SK-N-SH (cell line): ENCODE measurements at regions not wholly inside any gene's neighbourhood (a gene's known extent, or its start where the extent isn't known, plus 50 kb on each side); places are given as distances from the start of the nearest gene placed in this dataset.

Experiments
- CTCF ChIA-PET: fragments of 300-600, 350-600 bp; formaldehyde crosslinking; extraction: SDS; loops from one replicate; lab custom pipeline; 2021; lab: Yijun Ruan, JAX
- POLR2A ChIA-PET: fragments of 350-600 bp; sonication (Branson Sonifier 250); formaldehyde crosslinking; extraction: SDS; loops from one replicate; lab custom pipeline; 2020; ENCODE audit warnings: antibody characterized with exemption, inconsistent platforms; lab: Yijun Ruan, JAX
- DNase-seq: peaks from one replicate; pipeline ENCODE4 v3.0.0; 2012
- H2AFZ ChIP-seq: fragments of 200-600 bp; sonication (generic); 2 replicates; pipeline ENCODE4 v1.8.1; 2016; ENCODE audit warnings: antibody characterized with exemption, mild to moderate bottlenecking, low read depth
- H3F3A ChIP-seq: fragments of 200-600 bp; sonication (generic); replicated peaks from 2 replicates; pipeline ENCODE3; 2016; ENCODE audit warnings: antibody characterized with exemption, mild to moderate bottlenecking; ENCODE audit not compliant: insufficient read depth
- H3K27ac ChIP-seq, 2 experiments: fragments of 200-500 bp in 1 of 2; fragments of 200-600 bp in 1 of 2; sonication (Bioruptor generic) in 1 of 2; sonication (generic), shearing (Covaris generic) in 1 of 2; 2 replicates each; pipeline versions ENCODE4 v1.5.1 to v1.6.1; 2014 to 2016; ENCODE audit warnings: low read depth in 2 of 2, inconsistent platforms in 1 of 2, low read length in 1 of 2, mild to moderate bottlenecking in 1 of 2, mixed read lengths in 1 of 2
- H3K27me3 ChIP-seq: fragments of 200-600 bp; sonication (generic), shearing (Covaris generic); 2 replicates; pipeline ENCODE4 v1.6.1; 2016; ENCODE audit warnings: mixed run types; ENCODE audit not compliant: insufficient read depth
- H3K36me3 ChIP-seq, 2 experiments: fragments of 200-500 bp in 1 of 2; fragments of 200-600 bp in 1 of 2; sonication (Bioruptor generic) in 1 of 2; sonication (generic) in 1 of 2; replicated peaks in 1 of 2; 2 replicates each; pipeline versions ENCODE3 to v1.5.1; 2014 to 2016; ENCODE audit warnings: low read length in 1 of 2, mild to moderate bottlenecking in 1 of 2; ENCODE audit not compliant: insufficient read depth in 2 of 2, control insufficient read depth in 1 of 2
- H3K4me1 ChIP-seq, 2 experiments: fragments of 200-500 bp in 1 of 2; fragments of 200-600 bp in 1 of 2; sonication (Bioruptor generic) in 1 of 2; sonication (generic), shearing (Covaris generic) in 1 of 2; 2 replicates each; pipeline versions ENCODE4 v1.5.1 to v1.6.1; 2014 to 2016; ENCODE audit warnings: low read depth in 1 of 2, low read length in 1 of 2, mixed run types in 1 of 2; ENCODE audit not compliant: insufficient read depth in 2 of 2, control insufficient read depth in 1 of 2
- H3K4me2 ChIP-seq: fragments of 200-600 bp; sonication (generic), shearing (Covaris generic); 2 replicates; pipeline ENCODE4 v1.6.1; 2017; ENCODE audit warnings: mixed run types
- H3K4me3 ChIP-seq, 2 experiments: fragments of 200-500 bp in 1 of 2; fragments of 200-600 bp in 1 of 2; sonication (Bioruptor generic) in 1 of 2; sonication (generic), shearing (Covaris generic) in 1 of 2; 2 replicates each; pipeline versions ENCODE4 v1.5.1 to v1.8.1; 2014 to 2016; ENCODE audit warnings: low read depth in 2 of 2, inconsistent platforms in 1 of 2, low read length in 1 of 2, mild to moderate bottlenecking in 1 of 2, mixed read lengths in 1 of 2, moderate library complexity in 1 of 2
- H3K79me2 ChIP-seq: fragments of 200-600 bp; sonication (generic); 2 replicates; pipeline ENCODE4 v1.8.1; 2017; ENCODE audit warnings: mild to moderate bottlenecking; ENCODE audit not compliant: insufficient read depth
- H3K9ac ChIP-seq: fragments of 200-600 bp; sonication (generic); 2 replicates; pipeline ENCODE4 v1.6.1; 2017; ENCODE audit warnings: mixed run types
- H3K9me2 ChIP-seq: fragments of 200-600 bp; sonication (generic); 2 replicates; pipeline ENCODE4 v1.6.1; 2017; ENCODE audit warnings: mixed run types
- H3K9me3 ChIP-seq: fragments of 200-600 bp; sonication (generic); 2 replicates; pipeline ENCODE4 v1.6.1; 2017; ENCODE audit warnings: mixed run types, mild to moderate bottlenecking, moderate library complexity
- H4K20me1 ChIP-seq: fragments of 200-600 bp; sonication (generic); 2 replicates; pipeline ENCODE4 v1.6.1; 2017; ENCODE audit warnings: mild to moderate bottlenecking, mixed run types; ENCODE audit not compliant: insufficient read depth
- ELF1 ChIP-seq: IDR thresholded peaks from 2 replicates; pipeline ENCODE4 v1.4.0; 2012
- EZH2phosphoT487 ChIP-seq: fragments of 200-600 bp; sonication (generic); IDR thresholded peaks from 2 replicates; pipeline ENCODE4 v1.6.1; 2017; ENCODE audit warnings: low read depth, mixed run types, mild to moderate bottlenecking, antibody characterized with exemption, moderate library complexity, borderline replicate concordance
- FOXJ3 ChIP-seq: sonication (generic); formaldehyde crosslinking; IDR thresholded peaks from 2 replicates; pipeline ENCODE4 v1.5.1; 2020; ENCODE audit warnings: mild to moderate bottlenecking, missing genetic modification reagents
- FOXM1 ChIP-seq: IDR thresholded peaks from 2 replicates; pipeline ENCODE4 v1.4.0; 2012; ENCODE audit warnings: low read depth, mild to moderate bottlenecking
- GABPA ChIP-seq: IDR thresholded peaks from 2 replicates; pipeline ENCODE4 v1.4.0; 2012; ENCODE audit warnings: low read depth, mild to moderate bottlenecking
- JUND ChIP-seq: IDR thresholded peaks from 2 replicates; pipeline ENCODE4 v1.4.0; 2012
- NFIC ChIP-seq: IDR thresholded peaks from 2 replicates; pipeline ENCODE4 v1.4.0; 2012; ENCODE audit warnings: borderline replicate concordance
- RAD21 ChIP-seq: IDR thresholded peaks from 2 replicates; pipeline ENCODE4 v1.6.1; 2012; ENCODE audit warnings: mild to moderate bottlenecking, low read length
- RCOR1 ChIP-seq: fragments of 150-350 bp; IDR thresholded peaks from 2 replicates; pipeline ENCODE4 v1.6.1; 2017; ENCODE audit warnings: antibody characterized with exemption, low read length
- RXRA ChIP-seq: IDR thresholded peaks from 2 replicates; pipeline ENCODE4 v1.4.0; 2012; ENCODE audit warnings: low read depth, mild to moderate bottlenecking, borderline replicate concordance
- TAF1 ChIP-seq: IDR thresholded peaks from 2 replicates; pipeline ENCODE4 v1.6.1; 2012; ENCODE audit warnings: low read depth, mild to moderate bottlenecking, low read length, moderate library complexity, borderline replicate concordance
- TEAD4 ChIP-seq: IDR thresholded peaks from 2 replicates; pipeline ENCODE4 v1.4.0; 2012; ENCODE audit warnings: mild to moderate bottlenecking, borderline replicate concordance; ENCODE audit not compliant: insufficient read depth
- YY1 ChIP-seq: IDR thresholded peaks from 2 replicates; pipeline ENCODE4 v1.4.0; 2012; ENCODE audit warnings: low read depth, mild to moderate bottlenecking
- WGBS: methylation state at CpG from one replicate; pipeline ENCODE4 v1.1.6; 2017; ENCODE audit warnings: low lambda C conversion rate; 5-methylcytosine and 5-hydroxymethylcytosine counted together
- TF ChIP-seq, protein P1 (sequence below): IDR thresholded peaks from 2 replicates; pipeline ENCODE4; 2012
- TF ChIP-seq, protein P2 (sequence below): fragments of 150-350 bp; IDR thresholded peaks from 2 replicates; pipeline ENCODE4 v1.6.1; 2016; ENCODE audit warnings: mild to moderate bottlenecking, low read depth, low read length
- TF ChIP-seq, protein P3 (sequence below): fragments of 200-600 bp; sonication (generic); IDR thresholded peaks from 2 replicates; pipeline ENCODE4 v1.6.1; 2017; ENCODE audit warnings: antibody characterized with exemption, mild to moderate bottlenecking, moderate library complexity
- TF ChIP-seq, protein P4 (sequence below): IDR thresholded peaks from 2 replicates; pipeline ENCODE4 v1.4.0; 2012; ENCODE audit warnings: low read depth, borderline replicate concordance
- TF ChIP-seq, protein P5 (sequence below): IDR thresholded peaks from 2 replicates; pipeline ENCODE4 v1.6.1; 2012; ENCODE audit warnings: mild to moderate bottlenecking, low read depth, low read length, moderate library complexity

DNA sequence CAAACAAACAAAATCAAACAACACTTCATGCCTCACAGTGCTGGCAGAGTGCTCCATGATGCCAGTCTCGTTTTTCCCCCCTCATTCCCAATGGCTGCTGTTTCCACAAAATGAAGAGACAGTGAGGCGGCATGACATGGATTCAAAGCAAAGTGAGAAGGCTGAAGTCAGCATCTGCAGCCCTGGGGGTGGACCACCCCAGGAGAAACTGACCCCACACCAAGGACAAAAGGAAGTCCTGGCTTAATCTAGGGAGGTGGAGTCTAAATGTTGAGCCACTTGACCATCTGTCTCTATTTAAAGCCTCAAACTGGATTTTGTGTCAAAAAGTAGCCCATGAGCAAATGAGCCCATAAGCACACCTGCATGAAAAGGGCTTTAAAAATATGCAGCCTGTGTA, 151.2 kb upstream of the RORA start (continued):
- TF ChIP-seq, protein P1, sequence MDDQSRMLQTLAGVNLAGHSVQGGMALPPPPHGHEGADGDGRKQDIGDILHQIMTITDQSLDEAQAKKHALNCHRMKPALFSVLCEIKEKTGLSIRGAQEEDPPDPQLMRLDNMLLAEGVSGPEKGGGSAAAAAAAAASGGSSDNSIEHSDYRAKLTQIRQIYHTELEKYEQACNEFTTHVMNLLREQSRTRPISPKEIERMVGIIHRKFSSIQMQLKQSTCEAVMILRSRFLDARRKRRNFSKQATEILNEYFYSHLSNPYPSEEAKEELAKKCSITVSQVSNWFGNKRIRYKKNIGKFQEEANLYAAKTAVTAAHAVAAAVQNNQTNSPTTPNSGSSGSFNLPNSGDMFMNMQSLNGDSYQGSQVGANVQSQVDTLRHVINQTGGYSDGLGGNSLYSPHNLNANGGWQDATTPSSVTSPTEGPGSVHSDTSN, result no peak
- TF ChIP-seq RAD21 (no peak), JUND (no peak), TEAD4 (no peak), TAF1 (no peak), ELF1 (no peak), YY1 (no peak), RXRA (no peak)
- TF ChIP-seq, protein P2, sequence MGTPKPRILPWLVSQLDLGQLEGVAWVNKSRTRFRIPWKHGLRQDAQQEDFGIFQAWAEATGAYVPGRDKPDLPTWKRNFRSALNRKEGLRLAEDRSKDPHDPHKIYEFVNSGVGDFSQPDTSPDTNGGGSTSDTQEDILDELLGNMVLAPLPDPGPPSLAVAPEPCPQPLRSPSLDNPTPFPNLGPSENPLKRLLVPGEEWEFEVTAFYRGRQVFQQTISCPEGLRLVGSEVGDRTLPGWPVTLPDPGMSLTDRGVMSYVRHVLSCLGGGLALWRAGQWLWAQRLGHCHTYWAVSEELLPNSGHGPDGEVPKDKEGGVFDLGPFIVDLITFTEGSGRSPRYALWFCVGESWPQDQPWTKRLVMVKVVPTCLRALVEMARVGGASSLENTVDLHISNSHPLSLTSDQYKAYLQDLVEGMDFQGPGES, result no peak
- TF ChIP-seq, protein P3, sequence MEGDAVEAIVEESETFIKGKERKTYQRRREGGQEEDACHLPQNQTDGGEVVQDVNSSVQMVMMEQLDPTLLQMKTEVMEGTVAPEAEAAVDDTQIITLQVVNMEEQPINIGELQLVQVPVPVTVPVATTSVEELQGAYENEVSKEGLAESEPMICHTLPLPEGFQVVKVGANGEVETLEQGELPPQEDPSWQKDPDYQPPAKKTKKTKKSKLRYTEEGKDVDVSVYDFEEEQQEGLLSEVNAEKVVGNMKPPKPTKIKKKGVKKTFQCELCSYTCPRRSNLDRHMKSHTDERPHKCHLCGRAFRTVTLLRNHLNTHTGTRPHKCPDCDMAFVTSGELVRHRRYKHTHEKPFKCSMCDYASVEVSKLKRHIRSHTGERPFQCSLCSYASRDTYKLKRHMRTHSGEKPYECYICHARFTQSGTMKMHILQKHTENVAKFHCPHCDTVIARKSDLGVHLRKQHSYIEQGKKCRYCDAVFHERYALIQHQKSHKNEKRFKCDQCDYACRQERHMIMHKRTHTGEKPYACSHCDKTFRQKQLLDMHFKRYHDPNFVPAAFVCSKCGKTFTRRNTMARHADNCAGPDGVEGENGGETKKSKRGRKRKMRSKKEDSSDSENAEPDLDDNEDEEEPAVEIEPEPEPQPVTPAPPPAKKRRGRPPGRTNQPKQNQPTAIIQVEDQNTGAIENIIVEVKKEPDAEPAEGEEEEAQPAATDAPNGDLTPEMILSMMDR, result no peak

DNA sequence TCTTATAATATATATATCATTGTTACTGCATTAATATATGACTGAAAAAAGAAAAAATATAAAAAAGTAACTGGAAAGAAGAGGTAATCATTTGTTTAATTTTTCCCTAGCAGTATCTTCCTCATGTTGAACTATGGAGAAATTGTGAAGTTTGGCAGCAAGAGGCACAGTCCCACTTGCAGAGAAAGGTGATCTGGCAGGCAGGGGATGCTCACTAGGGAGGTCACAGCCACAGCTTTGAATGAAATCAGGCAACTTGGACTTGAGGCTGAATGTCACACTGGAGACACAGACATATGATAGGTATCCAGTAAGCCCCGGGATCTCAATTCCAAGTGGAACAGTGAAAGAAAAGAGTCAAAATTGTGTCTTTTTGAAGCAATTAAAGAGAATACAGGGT, 149.9 kb upstream of the RORA start:
- DNase-seq, result no peak
- Histone ChIP-seq H2AFZ (no peak overlapping the region), H3K9me3 (no peaks in the 10 kb centered on the region), H3K4me3 (no peak overlapping the region), H4K20me1 (no peaks in the 10 kb centered on the region), H3K27ac (no peak overlapping the region), H3K4me1 (no peaks in the 10 kb centered on the region), H3K9ac (no peak overlapping the region), H3K9me2 (no peaks in the 10 kb centered on the region), H3K79me2 (no peaks in the 10 kb centered on the region), H3F3A (no peaks in the 10 kb centered on the region), H3K27me3 (no peaks in the 10 kb centered on the region), H3K4me2 (no peak overlapping the region), H3K36me3 (no peaks in the 10 kb centered on the region)
- 40% methylated on average over 1 of the region's 1 CpG for WGBS
- CTCF ChIA-PET, result interaction anchor here (1.2 kb wide), 1 partner anchor 10 kb away, joined by 4 read pairs; no protein-coding TSS in a partner anchor
- POLR2A ChIA-PET, result interaction anchor here (0.7 kb wide), 1 partner anchor 109 kb away, joined by 3 read pairs; no protein-coding TSS in a partner anchor
- TF ChIP-seq RXRA, result no peak
- TF ChIP-seq FOXM1, result no peak
- TF ChIP-seq EZH2phosphoT487, result no peak
- TF ChIP-seq, protein P3, result no peak
- TF ChIP-seq, protein P2, result no peak
- no peak for TF ChIP-seq NFIC
- no peak for TF ChIP-seq RCOR1
- TF ChIP-seq, protein P4, sequence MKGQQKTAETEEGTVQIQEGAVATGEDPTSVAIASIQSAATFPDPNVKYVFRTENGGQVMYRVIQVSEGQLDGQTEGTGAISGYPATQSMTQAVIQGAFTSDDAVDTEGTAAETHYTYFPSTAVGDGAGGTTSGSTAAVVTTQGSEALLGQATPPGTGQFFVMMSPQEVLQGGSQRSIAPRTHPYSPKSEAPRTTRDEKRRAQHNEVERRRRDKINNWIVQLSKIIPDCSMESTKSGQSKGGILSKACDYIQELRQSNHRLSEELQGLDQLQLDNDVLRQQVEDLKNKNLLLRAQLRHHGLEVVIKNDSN, result no peak
- TF ChIP-seq GABPA, result no peak
- TF ChIP-seq JUND, result no peak
- TF ChIP-seq, protein P5, sequence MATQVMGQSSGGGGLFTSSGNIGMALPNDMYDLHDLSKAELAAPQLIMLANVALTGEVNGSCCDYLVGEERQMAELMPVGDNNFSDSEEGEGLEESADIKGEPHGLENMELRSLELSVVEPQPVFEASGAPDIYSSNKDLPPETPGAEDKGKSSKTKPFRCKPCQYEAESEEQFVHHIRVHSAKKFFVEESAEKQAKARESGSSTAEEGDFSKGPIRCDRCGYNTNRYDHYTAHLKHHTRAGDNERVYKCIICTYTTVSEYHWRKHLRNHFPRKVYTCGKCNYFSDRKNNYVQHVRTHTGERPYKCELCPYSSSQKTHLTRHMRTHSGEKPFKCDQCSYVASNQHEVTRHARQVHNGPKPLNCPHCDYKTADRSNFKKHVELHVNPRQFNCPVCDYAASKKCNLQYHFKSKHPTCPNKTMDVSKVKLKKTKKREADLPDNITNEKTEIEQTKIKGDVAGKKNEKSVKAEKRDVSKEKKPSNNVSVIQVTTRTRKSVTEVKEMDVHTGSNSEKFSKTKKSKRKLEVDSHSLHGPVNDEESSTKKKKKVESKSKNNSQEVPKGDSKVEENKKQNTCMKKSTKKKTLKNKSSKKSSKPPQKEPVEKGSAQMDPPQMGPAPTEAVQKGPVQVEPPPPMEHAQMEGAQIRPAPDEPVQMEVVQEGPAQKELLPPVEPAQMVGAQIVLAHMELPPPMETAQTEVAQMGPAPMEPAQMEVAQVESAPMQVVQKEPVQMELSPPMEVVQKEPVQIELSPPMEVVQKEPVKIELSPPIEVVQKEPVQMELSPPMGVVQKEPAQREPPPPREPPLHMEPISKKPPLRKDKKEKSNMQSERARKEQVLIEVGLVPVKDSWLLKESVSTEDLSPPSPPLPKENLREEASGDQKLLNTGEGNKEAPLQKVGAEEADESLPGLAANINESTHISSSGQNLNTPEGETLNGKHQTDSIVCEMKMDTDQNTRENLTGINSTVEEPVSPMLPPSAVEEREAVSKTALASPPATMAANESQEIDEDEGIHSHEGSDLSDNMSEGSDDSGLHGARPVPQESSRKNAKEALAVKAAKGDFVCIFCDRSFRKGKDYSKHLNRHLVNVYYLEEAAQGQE, result no peak
- no peak for TF ChIP-seq FOXJ3
